ENCODE measurements at regions not wholly inside any gene's neighbourhood (a gene's known extent, or its start where the extent isn't known, plus 50 kb on each side); places are given as distances from the start of the nearest gene placed in this dataset.

- Histone ChIP-seq H3K4me2 (replicated peaks; ENCODE audit: low read depth, low read length, poor library complexity, severe bottlenecking) (peak overlapping the region; percentile 70), H3K4me3 (ENCODE audit: control extremely low read depth in 1 of 5, extremely low read depth in 1 of 5, insufficient read depth in 1 of 5, low read depth in 2 of 5, low read length in 4 of 5) (peak overlapping the region in 4 of 5 experiments; percentile 13 to 56 (median 24)), H3K9ac (ENCODE audit: low read length) (peak overlapping the region; percentile 30), H3K27ac (ENCODE audit: low read length in 2 of 2) (peak overlapping the region in 1 of 2 donors; percentile 52), H4K20me1 (ENCODE audit: control insufficient read depth, insufficient read depth, low read length, poor library complexity, severe bottlenecking) (peaks cover 73% of the 10 kb centered on the region), H3K79me2 (ENCODE audit: control insufficient read depth, insufficient read depth, low read length) (peaks cover 6% of the 10 kb centered on the region), H3K36me3 (replicated peaks in 1 of 2; ENCODE audit: control extremely low read depth in 1 of 2, control insufficient read depth in 1 of 2, extremely low read depth in 1 of 2, insufficient read depth in 2 of 2, low read length in 1 of 2) (peaks cover 0 to 20% of the 10 kb centered on the region in 2 experiments), H3K9me3 (ENCODE audit: control extremely low read depth in 1 of 3, control insufficient read depth in 2 of 3, insufficient read depth in 1 of 3, low read length in 2 of 3) (no peaks in the 10 kb centered on the region), H3K27me3 (replicated peaks in 1 of 4; ENCODE audit: control extremely low read depth in 1 of 4, control insufficient read depth in 3 of 4, insufficient read depth in 4 of 4, low read length in 3 of 4) (no peaks in the 10 kb centered on the region), H2AFZ (ENCODE audit: insufficient read depth, low read depth, low read length, poor library complexity, severe bottlenecking) (no peak overlapping the region), H3K4me1 (ENCODE audit: control insufficient read depth in 2 of 2, insufficient read depth in 2 of 2, low read length in 2 of 2) (peaks cover 18 to 20% of the 10 kb centered on the region in 2 donors)
- intact Hi-C loops (cut with micrococcal nuclease): loop anchor here (1.0 to 10.0 kb wide), 4 partner anchors 69 to 1122 kb away; no protein-coding TSS in a partner anchor
- 0% methylated on average over 5 of the region's 16 CpGs for WGBS (ENCODE audit: insufficient coverage)
- Mint-ChIP-seq H3K4me3 (peak overlapping the region; percentile 85), H3K27ac (peak overlapping the region; percentile 12), H3K27me3 (no peaks in the 10 kb centered on the region), H3K9me3 (ENCODE audit: insufficient read depth) (no peaks in the 10 kb centered on the region), H3K4me1 (peaks cover 23% of the 10 kb centered on the region)
- TF ChIP-seq EZH2 (IDR thresholded peaks at IDR 0.05; ENCODE audit: borderline replicate concordance, insufficient read depth, low read depth, low read length, poor library complexity, severe bottlenecking) (no peak), CTCF (IDR thresholded peaks at IDR 0.05) (no peak)
- ATAC-seq (ENCODE audit: low read depth) (peak; percentile 75), DNase-seq (peak; percentile 66)
- ChIA-PET CTCF (interaction anchor here (0.8 to 3.8 kb wide), 9 partner anchors 9 to 1050 kb away, joined by 3 to 24 read pairs (median 4); no protein-coding TSS in a partner anchor), POLR2A (no interaction called here)
These were observed 297.9 kb downstream of the UTRN start for GRCh38 chr6:144582939-144583613.

DNA sequence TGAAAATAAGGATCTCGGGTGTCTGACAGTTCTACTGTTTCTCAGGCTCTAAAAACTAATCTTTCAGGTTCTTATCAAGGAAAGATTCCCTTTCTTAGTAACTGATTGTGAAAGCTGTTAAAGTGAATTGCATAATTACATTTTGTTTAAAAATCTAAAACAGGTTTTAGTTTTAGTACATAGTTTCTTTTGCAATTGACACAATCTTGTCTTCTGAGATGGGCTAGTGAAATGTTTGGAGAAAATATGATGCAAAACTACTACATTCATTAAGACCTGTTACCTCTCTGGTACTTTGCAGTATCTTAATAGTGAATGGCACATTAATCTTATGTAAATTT lies 298.4 kb downstream of the UTRN start:
- Histone ChIP-seq H2AFZ (ENCODE audit: insufficient read depth, low read depth, low read length, poor library complexity, severe bottlenecking) (no peak overlapping the region), H3K9me3 (ENCODE audit: control extremely low read depth in 1 of 3, control insufficient read depth in 2 of 3, insufficient read depth in 1 of 3, low read length in 2 of 3) (no peaks in the 10 kb centered on the region), H3K27me3 (replicated peaks in 1 of 4; ENCODE audit: control extremely low read depth in 1 of 4, control insufficient read depth in 3 of 4, insufficient read depth in 4 of 4, low read length in 3 of 4) (no peaks in the 10 kb centered on the region), H3K9ac (ENCODE audit: low read length) (peak overlapping the region; percentile 30), H3K4me1 (ENCODE audit: control insufficient read depth in 2 of 2, insufficient read depth in 2 of 2, low read length in 2 of 2) (peaks cover 18 to 21% of the 10 kb centered on the region in 2 donors), H3K79me2 (ENCODE audit: control insufficient read depth, insufficient read depth, low read length) (peaks cover 6% of the 10 kb centered on the region), H4K20me1 (ENCODE audit: control insufficient read depth, insufficient read depth, low read length, poor library complexity, severe bottlenecking) (peaks cover 76% of the 10 kb centered on the region), H3K36me3 (replicated peaks in 1 of 2; ENCODE audit: control extremely low read depth in 1 of 2, control insufficient read depth in 1 of 2, extremely low read depth in 1 of 2, insufficient read depth in 2 of 2, low read length in 1 of 2) (peaks cover 0 to 17% of the 10 kb centered on the region in 2 experiments), H3K4me2 (replicated peaks; ENCODE audit: low read depth, low read length, poor library complexity, severe bottlenecking) (peak overlapping the region; percentile 70), H3K4me3 (ENCODE audit: control extremely low read depth in 1 of 5, extremely low read depth in 1 of 5, insufficient read depth in 1 of 5, low read depth in 2 of 5, low read length in 4 of 5) (peak overlapping the region in 2 of 5 experiments; percentile 21 to 56), H3K27ac (ENCODE audit: low read length in 2 of 2) (peak overlapping the region in 1 of 2 donors; percentile 52)
- ATAC-seq (ENCODE audit: low read depth) (no peak), DNase-seq (no peak)
- Mint-ChIP-seq H3K9me3 (ENCODE audit: insufficient read depth) (no peaks in the 10 kb centered on the region), H3K4me1 (peaks cover 25% of the 10 kb centered on the region), H3K27me3 (no peaks in the 10 kb centered on the region), H3K4me3 (peak overlapping the region; percentile 85), H3K27ac (no peak overlapping the region)
- no peak for TF ChIP-seq EZH2 (IDR thresholded peaks at IDR 0.05; ENCODE audit: borderline replicate concordance, insufficient read depth, low read depth, low read length, poor library complexity, severe bottlenecking)
- TF ChIP-seq CTCF (IDR thresholded peaks at IDR 0.05): no peak
- ChIA-PET POLR2A (no interaction called here), CTCF (interaction anchor here (0.6 to 3.8 kb wide), 7 partner anchors 8 to 1050 kb away, joined by 3 to 24 read pairs (median 4); no protein-coding TSS in a partner anchor)
- WGBS (ENCODE audit: insufficient coverage): no CpG with 5 or more reads among the region's 1 CpG
- intact Hi-C loops (cut with micrococcal nuclease): loop anchor here (2.0 to 10.0 kb wide), 3 partner anchors 69 to 1121 kb away; no protein-coding TSS in a partner anchor
